Hepatocyte (in vitro differentiated cells): ENCODE measurements at regions not wholly inside any gene's neighbourhood (a gene's known extent, or its start where the extent isn't known, plus 50 kb on each side); places are given as distances from the start of the nearest gene placed in this dataset.

Experiments
- DNase-seq: peaks from one replicate; pipeline ENCODE4 v3.0.0-alpha.2; 2016; ENCODE audit warnings: low spot score
- H2AFZ ChIP-seq: fragments of 200-600 bp; sonication (generic); 2 replicates; pipeline ENCODE4 v1.6.0; 2016; ENCODE audit warnings: antibody characterized with exemption, mild to moderate bottlenecking
- H3K27ac ChIP-seq: fragments of 200-600 bp; sonication (generic); 2 replicates; pipeline ENCODE4 v1.5.1; 2016; ENCODE audit warnings: mild to moderate bottlenecking
- H3K27me3 ChIP-seq: fragments of 200-600 bp; sonication (generic); 2 replicates; pipeline ENCODE4 v1.6.1; 2016
- H3K36me3 ChIP-seq: fragments of 200-600 bp; sonication (generic); replicated peaks from 2 replicates; pipeline ENCODE4 v1.5.1; 2016; ENCODE audit warnings: low read depth; ENCODE audit not compliant: insufficient read depth
- H3K4me1 ChIP-seq: fragments of 200-600 bp; sonication (generic); 2 replicates; pipeline ENCODE4 v1.5.1; 2016; ENCODE audit warnings: mild to moderate bottlenecking, moderate library complexity; ENCODE audit not compliant: insufficient read depth
- H3K4me2 ChIP-seq: fragments of 200-600 bp; sonication (generic); 2 replicates; pipeline ENCODE4 v1.6.0; 2016
- H3K4me3 ChIP-seq: fragments of 200-600 bp; sonication (generic); 2 replicates; pipeline ENCODE4 v1.5.1; 2016; ENCODE audit warnings: mild to moderate bottlenecking
- H3K79me2 ChIP-seq: fragments of 200-600 bp; sonication (generic); 2 replicates; pipeline ENCODE4 v1.6.0; 2017; ENCODE audit warnings: mild to moderate bottlenecking
- H3K9me2 ChIP-seq: fragments of 200-600 bp; sonication (generic); replicated peaks from 2 replicates; pipeline ENCODE4 v1.6.0; 2017; ENCODE audit warnings: mild to moderate bottlenecking; ENCODE audit not compliant: insufficient read depth
- H3K9me3 ChIP-seq: fragments of 200-600 bp; sonication (generic); 2 replicates; pipeline ENCODE4 v1.5.1; 2016; ENCODE audit warnings: low read depth, mild to moderate bottlenecking
- H4K20me1 ChIP-seq: fragments of 200-600 bp; sonication (generic); 2 replicates; pipeline ENCODE4 v1.6.0; 2016; ENCODE audit warnings: mild to moderate bottlenecking; ENCODE audit not compliant: insufficient read depth, poor library complexity, severe bottlenecking
- EZH2 ChIP-seq: fragments of 200-600 bp; sonication (generic); IDR thresholded peaks from 2 replicates; pipeline ENCODE4 v1.6.1; 2016; ENCODE audit warnings: antibody characterized with exemption, mild to moderate bottlenecking, borderline replicate concordance
- EZH2phosphoT487 ChIP-seq: fragments of 200-600 bp; sonication (generic); IDR thresholded peaks from one replicate; pipeline ENCODE4 v1.6.1; 2018; ENCODE audit warnings: antibody characterized with exemption, mild to moderate bottlenecking, low read depth, moderate library complexity; ENCODE audit not compliant: unreplicated experiment, severe bottlenecking
- WGBS: methylation state at CpG from one replicate; pipeline ENCODE4 v1.1.6; 2016; ENCODE audit warnings: low lambda C conversion rate; ENCODE audit errors: missing lambda C conversion rate; 5-methylcytosine and 5-hydroxymethylcytosine counted together
- TF ChIP-seq, protein P1 (sequence below): fragments of 200-600 bp; sonication (generic); IDR thresholded peaks from 2 replicates; pipeline ENCODE4 v1.5.1; 2016; ENCODE audit warnings: antibody characterized with exemption, mild to moderate bottlenecking; ENCODE audit not compliant: poor library complexity

DNA sequence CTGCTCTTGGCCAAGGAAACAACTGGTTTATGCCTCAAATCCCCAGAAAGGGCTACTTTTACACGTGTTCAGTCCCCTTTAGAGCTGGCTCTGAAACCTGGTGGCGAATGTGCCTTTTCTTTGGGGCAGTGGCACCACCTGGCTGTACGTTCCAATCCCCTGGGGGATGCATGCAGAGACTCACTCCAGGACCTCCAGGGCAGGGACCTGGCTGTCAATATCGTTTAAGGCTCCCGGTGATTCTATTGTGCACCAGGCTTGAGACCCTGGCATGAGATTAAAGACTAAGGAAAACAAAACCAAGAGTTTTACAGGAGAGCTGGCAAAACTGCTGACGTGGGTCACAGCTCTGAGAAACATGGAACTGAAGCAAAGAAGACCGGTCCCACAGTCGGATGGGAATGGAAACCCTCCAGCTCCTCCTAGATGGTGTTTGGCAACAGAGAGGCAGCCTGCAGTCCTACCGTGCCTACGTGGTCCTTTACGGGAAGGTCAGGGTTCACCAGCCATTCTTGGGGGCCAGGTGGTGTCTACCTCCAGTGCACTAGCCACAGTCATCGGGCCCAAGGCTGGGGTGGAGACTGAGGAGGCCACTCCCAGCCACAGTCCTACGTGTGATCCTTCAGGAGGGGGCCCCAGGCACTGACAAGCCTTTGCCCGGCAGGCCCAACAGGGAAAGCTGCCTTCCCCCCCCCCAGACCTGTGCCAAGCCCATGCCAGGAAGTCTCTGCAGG is 203.3 kb upstream of the CST7 start:
- Histone ChIP-seq H3K36me3 (no peaks in the 10 kb centered on the region), H3K9me3 (no peaks in the 10 kb centered on the region), H3K27me3 (no peaks in the 10 kb centered on the region), H4K20me1 (no peaks in the 10 kb centered on the region), H3K4me3 (no peak overlapping the region), H3K27ac (no peak overlapping the region), H3K4me1 (no peaks in the 10 kb centered on the region), H3K79me2 (no peaks in the 10 kb centered on the region), H3K9me2 (no peaks in the 10 kb centered on the region), H3K4me2 (no peak overlapping the region), H2AFZ (no peak overlapping the region)
- no peak for DNase-seq
- WGBS, result 89% methylated on average over 14 of the region's 14 CpGs
- TF ChIP-seq, protein P1, sequence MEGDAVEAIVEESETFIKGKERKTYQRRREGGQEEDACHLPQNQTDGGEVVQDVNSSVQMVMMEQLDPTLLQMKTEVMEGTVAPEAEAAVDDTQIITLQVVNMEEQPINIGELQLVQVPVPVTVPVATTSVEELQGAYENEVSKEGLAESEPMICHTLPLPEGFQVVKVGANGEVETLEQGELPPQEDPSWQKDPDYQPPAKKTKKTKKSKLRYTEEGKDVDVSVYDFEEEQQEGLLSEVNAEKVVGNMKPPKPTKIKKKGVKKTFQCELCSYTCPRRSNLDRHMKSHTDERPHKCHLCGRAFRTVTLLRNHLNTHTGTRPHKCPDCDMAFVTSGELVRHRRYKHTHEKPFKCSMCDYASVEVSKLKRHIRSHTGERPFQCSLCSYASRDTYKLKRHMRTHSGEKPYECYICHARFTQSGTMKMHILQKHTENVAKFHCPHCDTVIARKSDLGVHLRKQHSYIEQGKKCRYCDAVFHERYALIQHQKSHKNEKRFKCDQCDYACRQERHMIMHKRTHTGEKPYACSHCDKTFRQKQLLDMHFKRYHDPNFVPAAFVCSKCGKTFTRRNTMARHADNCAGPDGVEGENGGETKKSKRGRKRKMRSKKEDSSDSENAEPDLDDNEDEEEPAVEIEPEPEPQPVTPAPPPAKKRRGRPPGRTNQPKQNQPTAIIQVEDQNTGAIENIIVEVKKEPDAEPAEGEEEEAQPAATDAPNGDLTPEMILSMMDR, result no peak
- no peak for TF ChIP-seq EZH2
- no peak for TF ChIP-seq EZH2phosphoT487

GRCh38 chr20:24746351-24746685 is 202.8 kb upstream of the CST7 start:
- Histone ChIP-seq H3K27me3 (no peaks in the 10 kb centered on the region), H3K36me3 (no peaks in the 10 kb centered on the region), H3K27ac (no peak overlapping the region), H3K9me2 (no peaks in the 10 kb centered on the region), H2AFZ (no peak overlapping the region), H3K4me3 (no peak overlapping the region), H4K20me1 (no peaks in the 10 kb centered on the region), H3K79me2 (no peaks in the 10 kb centered on the region), H3K4me2 (no peak overlapping the region), H3K4me1 (no peaks in the 10 kb centered on the region), H3K9me3 (no peaks in the 10 kb centered on the region)
- TF ChIP-seq EZH2phosphoT487, result no peak
- TF ChIP-seq EZH2, result no peak
- TF ChIP-seq, protein P1, result no peak
- 86% methylated on average over 12 of the region's 12 CpGs for WGBS
- DNase-seq, result no peak

DNA sequence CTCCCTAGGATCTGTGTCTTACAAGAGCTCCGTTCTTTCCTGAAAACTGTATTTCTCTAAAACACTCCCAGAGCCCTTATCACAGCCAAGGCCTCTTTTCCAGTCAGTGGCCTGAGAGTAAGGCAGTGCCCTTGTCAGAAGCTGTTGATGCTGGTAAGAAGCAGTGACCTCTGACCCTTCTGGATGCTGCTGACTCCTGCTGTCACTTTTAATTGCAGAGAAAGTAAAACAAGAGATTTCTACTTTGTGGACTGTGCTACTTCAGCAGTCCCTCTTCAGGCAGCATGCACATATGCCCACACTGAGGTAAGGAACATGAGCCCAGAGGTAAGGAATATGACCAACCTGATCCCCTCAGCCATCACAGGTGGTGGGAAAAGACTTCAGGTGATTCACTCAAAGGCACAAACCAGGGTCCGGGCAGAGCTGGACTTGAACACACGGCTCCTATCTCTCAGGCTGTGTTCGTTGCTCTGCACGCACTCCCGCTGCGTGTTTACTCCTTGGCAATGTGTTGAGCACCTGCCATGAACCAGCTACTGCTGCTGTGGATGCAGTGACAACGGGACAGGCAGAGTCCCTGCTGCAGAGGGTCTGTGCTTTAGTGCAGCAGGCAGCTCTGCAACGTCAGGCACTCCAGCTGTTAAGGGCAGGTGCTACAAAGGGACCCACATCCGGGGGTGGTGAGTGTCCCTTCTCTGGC is 201.9 kb upstream of the CST7 start:
- Histone ChIP-seq H3K4me2 (no peak overlapping the region), H3K4me3 (no peak overlapping the region), H3K27me3 (no peaks in the 10 kb centered on the region), H3K27ac (no peak overlapping the region), H3K9me2 (no peaks in the 10 kb centered on the region), H3K9me3 (no peaks in the 10 kb centered on the region), H3K4me1 (no peaks in the 10 kb centered on the region), H3K79me2 (no peaks in the 10 kb centered on the region), H3K36me3 (no peaks in the 10 kb centered on the region), H2AFZ (no peak overlapping the region), H4K20me1 (no peaks in the 10 kb centered on the region)
- 81% methylated on average over 10 of the region's 10 CpGs for WGBS
- no peak for TF ChIP-seq EZH2
- TF ChIP-seq, protein P1, result no peak
- TF ChIP-seq EZH2phosphoT487, result no peak
- no peak for DNase-seq
